Medulla oblongata (tissue), 1 donor: ENCODE measurements at regions not wholly inside any gene's neighbourhood (a gene's known extent, or its start where the extent isn't known, plus 50 kb on each side); places are given as distances from the start of the nearest gene placed in this dataset.
"Not testable (repeated sequence)": the region's sequence is repeated elsewhere in the genome, so short reads cannot be mapped to it uniquely, and the experiment has no call there.

ENCODE experiments used
- DNase-seq: peaks from one replicate; pipeline ENCODE4 v3.0.0-alpha.2; 2015; ENCODE audit errors: extremely low spot score

DNA sequence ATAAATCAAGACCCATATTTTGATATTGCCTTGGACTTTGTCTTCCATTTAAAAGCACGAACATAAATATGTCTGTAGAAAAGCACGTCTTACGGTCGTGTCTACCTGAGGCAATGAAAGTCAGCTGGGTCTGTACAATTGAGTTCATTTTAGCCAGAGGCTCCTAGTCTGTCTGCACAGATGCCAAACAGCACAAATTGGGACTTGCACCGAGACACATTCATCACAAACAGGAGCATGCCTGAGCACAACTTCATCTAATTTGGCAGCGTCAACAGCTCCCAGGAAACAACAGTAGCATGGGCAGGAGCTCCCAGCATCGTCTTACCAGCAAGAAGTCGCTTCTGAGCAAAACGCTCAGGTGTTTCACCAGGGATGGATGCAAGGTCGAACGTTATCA lies 687.0 kb downstream of the EFNB2 start:
- DNase-seq = no peak

DNA sequence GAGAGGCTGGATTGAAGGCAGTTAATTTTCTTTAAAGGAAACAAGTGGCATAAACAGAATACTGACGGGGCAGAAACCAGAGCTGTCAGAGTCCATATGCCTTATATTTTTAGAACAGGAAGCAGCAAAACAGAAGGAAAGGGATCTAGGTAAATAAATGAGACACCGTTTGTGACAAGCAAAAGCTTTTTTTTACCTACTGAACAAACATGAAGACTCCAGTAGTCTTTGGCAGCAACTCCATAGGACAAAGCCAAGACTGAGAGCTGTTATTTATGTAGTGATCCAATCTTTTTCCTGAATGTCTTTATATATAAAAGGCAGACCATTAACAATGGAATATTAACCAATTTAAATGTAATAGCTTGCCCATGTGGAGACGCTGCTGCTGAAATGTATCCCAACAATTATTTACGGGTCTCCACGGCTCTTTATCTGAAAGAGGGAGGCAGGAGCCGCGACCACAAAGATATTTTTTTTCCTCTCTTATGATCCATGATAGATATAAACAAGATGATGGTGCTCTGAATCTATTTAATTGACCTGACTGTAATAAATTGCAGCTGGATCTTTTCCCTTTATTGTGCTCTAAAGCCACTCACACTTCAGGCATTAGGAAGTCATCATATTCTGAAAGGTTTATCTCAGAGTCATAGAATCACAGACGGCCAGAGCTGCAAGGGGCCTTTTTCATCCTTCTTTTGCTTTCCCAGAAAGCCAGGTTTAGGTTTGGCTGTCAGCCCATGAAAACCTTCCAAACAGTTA lies 687.8 kb downstream of the EFNB2 start:
- no peak for DNase-seq

DNA sequence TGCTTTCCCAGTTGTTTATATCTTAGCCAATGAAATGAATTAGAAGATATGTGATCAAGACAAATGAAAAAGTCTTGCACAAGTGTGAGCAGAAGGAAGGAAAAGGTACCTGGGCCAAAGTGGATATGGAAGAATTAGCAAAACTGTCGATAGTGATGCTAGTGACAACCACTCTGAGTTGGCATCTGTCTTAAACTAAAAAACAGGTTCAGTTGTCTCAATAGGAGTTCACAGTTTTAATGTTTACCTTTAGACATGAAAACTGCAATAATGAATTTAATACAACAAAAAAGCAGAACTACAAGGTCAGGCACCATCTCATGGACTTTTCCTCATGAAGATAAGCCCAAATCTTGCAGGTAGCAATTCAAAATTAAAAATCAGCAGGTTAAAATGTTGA lies 688.5 kb downstream of the EFNB2 start:
- no peak for DNase-seq

DNA sequence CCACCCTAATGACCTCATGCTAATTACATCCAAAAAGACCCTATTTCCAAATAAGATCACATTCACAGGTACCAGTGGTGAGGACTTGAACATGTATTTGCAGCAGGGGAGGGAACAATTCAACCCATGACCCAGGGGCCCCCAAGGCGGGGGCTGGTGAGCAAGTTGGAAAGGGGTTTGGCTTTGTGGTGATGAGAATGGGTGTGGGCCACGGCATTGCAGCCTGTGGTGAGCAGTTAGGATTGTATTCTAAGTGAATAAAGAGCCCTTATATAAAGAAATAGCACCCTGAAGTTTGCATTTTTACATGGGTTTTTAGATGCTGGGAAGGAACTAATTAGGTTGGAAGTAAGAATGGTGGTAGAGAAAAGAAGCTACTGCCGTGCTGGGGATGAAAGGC lies 694.2 kb downstream of the EFNB2 start:
- DNase-seq = no peak

DNA sequence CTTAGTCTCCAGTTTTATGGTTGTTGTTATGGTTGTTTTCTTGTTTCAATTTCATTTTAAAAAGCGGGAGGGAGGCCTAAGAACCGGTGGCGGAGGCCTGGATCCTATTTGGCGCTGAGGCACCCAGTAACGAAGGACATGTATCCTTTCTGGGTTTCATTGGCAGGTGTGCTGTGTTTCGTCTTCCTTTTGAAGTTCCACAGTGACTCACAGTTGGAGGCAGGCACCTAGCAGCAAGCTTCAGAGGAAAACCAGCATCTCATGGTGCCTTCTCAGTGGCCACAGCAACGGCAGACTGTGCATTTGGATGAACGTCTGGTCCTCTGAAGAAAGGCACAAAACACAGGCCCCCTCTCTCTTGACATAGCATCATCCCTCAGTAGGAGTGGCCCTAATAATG lies 697.2 kb downstream of the EFNB2 start:
- no peak for DNase-seq

DNA sequence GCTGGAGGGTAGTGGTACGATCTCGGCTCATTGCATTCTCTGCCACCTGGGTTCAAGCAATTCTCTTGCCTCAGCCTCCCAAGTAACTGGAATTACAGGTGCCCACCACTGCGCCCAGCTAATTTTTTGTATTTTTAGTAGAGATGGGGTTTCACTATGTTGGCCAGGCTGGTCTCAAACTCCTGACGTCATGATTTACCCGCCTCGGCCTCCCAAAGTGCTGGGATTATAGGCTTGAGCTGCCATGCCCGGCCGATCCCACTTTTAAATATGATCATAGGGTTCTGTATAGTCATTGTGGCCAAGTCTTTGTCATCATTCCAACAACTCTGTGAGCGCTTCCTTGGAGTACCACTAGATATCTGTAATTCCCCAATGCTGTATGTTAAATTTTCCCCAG lies 698.2 kb downstream of the EFNB2 start:
- not testable (repeated sequence) for DNase-seq

DNA sequence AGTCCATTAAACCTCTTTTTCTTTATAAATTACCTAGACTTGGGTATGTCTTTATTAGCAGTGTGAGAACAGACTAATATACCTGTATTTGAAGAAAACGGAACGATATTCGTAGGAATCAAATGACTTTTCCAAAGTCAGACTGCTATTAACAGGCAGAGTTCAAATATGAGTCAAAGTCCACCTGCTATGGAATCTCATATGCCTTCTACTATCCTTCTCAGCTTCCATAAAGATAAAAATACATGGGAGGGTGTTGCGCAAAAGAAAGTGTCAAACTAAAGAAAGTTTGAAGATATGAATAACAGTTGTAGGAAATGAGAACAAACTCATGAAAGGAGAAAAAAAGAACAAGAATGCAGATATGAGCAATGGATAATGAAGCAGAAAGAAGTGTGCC lies 704.6 kb downstream of the EFNB2 start:
- no peak for DNase-seq

DNA sequence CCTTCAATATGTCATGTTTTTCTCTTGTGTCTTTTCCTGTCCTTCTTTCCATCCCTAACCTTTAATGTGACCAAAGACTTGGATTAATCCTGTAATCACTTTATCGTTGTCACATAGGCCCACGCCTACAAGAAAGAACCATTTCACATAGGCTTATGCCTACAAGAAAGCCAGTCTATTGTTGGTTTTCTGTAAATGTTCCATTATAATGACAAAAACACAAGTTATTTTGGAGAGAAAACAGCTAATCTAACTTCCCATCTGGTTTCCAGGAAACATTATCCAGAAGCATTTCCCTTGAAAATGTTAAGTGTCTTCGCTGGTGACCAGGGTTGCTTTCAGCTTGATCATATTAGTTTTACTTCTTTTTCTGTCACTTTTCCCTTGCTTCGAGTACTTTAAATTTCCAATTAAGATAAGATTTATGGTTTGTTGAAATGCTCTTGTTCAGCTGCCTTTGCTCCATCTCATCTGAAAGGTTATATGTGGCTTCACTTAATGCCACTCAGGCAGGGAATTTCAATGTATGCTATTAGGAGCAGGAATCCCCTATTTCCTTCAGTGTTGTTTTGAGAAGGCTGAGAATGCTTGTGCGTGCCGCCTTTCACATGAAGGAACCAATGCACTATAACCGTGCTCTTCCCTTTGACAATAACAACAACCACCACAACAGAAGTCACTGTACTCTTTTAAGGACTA lies 708.2 kb downstream of the EFNB2 start:
- no peak for DNase-seq

DNA sequence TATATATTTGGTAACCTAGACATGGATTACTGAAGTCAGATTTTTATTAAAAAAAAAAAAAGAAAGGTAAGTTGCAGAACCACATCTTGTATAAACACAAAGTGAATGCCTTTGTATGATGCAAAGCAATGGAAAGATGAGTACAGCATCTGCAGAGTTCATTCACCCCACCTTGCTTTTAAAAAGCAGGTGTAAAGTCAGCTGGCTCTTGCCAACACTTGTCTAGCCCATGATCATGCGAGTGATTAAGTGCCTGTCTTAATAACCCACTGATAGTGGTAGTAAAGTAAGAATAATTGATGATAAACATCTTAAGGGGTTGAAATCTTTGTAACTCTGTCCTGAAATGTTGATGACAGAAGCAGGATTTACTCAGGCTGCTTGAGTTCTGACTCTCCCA lies 710.4 kb downstream of the EFNB2 start:
- DNase-seq = no peak

DNA sequence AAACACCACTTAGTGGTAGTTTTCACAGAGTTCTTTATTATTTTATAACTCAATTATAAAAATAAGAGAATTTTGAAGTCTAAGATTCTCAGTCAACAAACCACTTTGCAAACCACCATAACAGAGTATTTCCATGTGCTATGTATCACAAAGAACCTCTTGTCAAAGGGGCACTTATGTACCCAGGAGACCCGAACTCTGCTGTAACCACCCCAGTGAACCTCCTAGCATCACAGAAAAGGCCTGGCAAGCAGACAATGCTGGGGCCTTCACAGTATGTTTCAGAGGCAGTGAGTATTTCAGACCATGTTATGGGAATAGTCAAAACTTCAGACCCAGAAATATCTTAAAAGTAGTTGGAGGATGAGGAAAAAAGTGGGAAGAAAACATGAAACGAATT lies 714.1 kb downstream of the EFNB2 start:
- DNase-seq = no peak

DNA sequence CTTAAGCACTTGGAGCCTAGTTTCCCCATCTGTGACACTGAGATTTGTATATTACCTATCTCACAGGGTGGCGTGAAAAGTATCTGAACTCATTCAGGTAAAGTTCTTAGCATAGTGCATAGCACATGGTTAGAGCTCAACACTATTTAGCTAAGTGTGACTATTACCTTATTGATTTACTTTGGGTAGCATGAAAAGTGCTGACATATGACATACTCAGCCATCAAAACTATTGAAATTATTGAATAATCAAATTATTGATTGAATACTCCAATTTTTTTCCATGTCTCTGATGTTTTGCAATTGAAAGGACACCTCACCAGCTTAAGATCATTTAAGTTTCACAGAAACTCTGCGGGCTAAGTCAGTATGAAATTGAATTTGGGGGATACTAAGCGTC lies 715.0 kb downstream of the EFNB2 start:
- no peak for DNase-seq

DNA sequence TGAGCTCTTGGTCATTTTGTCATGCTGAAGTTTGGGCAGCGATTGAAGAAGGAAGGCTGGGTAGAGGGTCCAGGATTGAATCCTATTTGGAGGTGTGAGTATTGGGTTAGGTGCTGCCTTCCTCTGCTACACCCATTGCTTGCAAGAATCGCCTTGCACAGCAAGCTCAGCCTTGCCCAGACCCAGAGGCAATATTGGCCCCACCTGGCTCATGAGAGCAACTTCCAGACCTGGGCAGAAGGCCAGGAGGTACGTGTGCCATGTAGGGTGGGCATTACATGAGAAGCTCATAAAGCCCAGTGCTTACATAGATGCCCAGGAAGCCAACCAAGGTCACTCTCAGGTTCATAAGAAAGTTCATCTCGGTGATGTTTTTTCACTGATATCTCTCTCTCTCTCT lies 718.0 kb downstream of the EFNB2 start:
- no peak for DNase-seq

DNA sequence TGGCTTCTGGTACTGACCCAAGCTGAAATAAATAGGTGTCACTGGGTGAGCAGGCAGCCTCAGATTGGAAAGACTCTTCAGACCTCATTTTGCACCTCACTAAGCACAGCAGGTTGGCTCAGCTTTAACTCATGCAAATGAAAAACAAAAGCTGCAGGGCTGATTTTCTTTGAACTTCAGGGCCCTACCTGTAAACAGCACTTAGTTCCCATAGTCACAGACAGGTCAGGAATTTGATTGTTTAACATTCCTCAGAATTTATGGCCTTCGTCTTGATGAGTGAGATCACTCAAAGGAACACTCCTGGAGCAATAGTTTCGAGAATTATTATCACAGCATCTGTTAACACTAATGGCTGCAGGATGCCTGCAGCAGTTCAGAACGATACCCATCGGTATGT lies 718.5 kb downstream of the EFNB2 start:
- DNase-seq = no peak

DNA sequence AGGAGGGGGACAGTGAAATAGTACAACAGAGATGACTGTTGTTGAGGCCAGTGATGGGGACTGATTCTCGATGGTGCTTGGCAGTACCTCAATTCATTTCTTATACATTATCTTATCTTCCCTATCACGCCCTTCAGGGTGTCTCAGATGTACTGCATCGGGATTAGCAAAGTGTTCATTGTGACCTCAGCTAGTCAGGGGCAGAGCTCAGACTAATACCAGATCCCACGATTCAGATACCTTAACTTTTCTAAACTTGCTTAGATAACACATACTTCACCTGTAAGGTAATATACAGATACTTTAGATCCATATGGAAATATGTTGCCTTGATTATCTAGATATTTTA lies 720.6 kb downstream of the EFNB2 start:
- DNase-seq = no peak

DNA sequence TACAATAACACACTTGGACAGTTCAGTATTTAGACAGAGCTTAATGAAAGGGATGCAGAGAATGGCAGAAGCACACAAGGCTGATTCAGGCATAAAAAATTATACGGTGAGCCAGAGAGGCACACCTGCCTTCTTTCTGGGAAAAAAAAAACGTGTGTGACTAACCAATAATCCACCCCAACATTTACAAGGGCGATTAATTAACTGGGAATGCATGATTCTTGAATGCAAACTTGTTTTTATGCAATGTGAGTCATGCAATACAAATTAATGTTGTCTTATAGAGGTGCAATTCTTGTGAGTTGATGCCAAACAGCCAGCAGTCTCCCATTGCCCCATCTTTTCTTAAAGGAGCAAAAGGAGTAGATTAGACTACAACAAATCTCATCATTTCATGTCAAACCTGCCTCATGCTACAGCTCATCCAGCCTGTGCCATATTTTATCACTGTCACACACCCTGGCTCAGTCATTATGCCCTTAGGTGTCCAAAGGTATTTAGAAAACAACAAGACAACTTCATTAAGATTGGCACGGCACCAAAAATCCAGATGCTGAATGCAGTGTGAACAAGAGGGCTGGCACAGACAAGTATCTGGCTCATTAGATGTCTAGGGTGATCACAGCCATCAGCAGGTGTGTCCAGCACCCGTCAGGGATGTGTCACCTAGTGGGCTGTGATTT lies 721.1 kb downstream of the EFNB2 start:
- DNase-seq = no peak

DNA sequence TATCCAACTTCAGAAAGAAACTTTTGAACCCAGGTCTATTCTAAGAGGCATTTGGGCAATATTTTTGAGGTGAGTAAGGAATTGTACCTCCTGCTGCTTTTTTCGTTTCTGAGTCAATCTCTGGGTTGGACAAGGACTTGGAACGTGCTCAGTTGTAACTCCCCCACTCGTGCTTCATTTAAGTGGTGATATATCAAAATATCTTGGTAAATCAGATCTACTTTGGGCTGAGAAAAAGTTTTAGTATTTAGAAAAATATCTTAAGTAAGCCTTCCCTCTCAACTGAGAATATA lies 728.9 kb downstream of the EFNB2 start:
- DNase-seq = no peak

DNA sequence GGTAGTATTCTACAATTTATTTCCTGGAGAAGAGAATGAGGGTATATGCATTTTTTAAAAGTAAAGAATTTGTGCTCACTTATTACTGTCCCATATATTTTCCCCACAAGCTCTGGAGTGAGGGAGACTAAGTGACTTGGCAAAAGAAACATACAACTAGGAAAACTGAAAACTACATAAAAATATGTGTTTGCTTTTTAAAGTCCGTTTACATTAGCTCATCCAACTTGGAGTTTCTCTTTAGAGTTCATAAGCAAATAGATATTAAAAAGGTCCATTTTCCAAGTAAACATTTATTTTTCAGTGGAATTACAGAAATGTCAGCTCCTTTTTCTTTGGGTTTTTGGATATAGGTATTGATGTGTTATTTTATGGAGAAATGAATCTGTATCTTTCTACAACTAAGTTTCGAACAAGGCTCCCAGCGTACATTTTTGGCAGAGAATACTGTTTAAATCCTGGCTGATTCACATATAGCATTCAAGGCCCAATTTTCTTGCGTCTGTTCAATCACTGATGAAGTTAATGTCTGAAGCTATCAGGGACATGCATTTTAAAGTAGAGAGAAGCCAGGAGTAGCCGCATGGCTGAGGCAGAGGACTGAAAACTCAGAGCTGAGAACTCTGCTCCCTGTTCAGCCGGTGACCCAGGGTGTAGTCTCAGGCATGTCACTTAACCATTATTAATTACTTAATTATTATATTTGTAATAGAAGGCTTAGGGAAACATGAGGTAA lies 729.4 kb downstream of the EFNB2 start:
- no peak for DNase-seq

DNA sequence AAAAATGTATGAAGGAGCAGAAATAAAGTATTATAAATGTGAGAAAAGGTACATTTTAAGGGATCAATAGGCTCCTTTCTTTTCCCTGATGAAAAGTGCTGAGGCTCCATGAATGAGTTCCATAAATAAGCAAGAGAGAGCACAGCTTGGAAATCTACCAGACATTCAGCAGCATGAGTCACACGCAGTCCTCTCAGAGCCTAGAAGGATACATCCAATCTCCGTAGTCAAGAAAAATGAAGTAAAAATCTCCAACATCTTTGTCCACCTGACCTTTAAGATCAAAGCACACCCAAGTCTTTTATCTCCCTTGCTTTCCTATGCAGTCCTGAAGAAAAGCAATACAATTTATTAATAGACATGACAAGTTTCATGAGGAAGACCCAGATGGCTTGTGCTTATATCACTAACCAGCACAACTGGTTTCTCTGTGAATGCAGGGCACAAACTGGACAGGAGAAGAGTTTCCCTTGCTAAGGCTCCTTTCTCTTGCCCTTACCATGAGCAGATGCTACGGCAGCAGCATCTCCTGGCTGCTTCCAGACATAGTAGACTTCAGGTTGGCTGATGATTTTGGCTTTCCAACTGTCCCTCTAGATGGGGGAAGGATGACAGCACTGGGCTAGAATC lies 730.8 kb downstream of the EFNB2 start:
- DNase-seq = peak; percentile 35

DNA sequence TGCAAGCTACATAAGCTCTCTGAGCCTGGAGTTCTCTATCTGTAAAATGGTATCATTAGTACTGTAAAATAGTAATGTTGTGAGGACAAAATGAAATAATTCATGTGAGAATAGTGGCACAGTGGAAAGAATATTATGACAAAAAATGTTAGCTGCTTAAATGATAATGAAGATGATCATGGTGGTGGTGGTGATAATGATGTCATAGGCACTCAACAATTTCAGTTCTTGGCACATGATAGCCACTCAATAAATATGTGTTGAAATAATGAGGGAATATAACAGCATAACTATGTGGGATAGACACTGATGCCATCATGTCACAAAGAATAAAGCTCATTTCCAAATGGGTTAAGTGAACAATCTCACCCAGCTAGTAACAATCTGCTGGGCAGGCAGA lies 736.3 kb downstream of the EFNB2 start:
- no peak for DNase-seq

DNA sequence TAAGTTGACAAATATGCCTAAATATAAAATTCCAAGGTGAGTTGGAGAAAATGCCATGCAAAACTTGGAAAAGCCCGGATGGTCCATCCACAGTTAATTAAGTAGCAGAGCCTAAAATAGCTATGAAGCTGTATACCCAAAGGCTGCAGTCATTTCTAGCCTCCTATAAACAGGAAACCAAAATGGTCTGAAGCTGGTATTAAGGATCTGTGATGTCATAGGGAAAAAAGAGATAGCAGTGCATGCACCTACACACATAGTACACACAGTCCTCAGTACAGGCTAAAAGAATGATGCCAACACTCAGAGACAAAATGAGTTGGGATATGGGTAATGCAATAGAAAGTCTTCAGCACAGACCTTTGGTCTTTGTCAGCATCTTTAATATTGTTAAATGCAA lies 736.9 kb downstream of the EFNB2 start:
- DNase-seq = no peak

DNA sequence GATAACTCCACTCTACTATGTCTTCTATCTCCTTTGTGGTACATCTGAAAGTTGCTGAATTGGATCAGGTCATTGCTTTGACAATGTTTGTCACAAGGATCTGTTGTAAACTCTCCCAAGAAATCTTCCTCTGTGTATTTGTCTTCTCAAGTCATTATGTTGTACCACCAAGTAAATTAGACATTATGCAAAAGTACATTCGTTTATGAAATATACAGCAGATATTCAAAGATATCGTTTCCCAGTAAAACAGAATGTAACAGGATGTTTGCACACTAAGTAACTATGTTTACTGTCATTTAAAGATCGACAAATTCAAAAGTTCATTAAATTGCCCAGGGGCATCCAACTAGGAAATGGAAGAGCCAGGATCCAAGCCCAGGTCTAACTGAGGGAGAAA lies 739.4 kb downstream of the EFNB2 start:
- no peak for DNase-seq

DNA sequence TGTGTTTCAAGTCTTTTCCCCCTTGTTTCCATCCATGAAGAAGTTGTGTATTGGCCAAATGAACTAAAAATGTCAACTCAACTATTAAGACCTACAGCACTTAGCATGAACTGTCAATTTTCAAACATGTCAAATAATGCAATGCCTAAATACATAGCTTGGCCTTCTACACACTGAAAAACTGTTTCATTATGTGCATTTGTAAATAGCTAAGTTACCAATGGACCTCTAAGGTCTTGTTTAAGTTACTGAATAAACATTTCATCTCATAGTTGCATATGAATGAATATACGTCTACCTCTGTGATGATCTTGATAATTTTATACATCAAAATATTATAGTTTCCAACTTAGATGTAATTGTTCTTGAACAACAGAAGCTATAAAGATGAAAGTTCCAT lies 744.5 kb downstream of the EFNB2 start:
- DNase-seq = no peak
